Sigmoid colon (tissue), 4 donors: ENCODE measurements at regions not wholly inside any gene's neighbourhood (a gene's known extent, or its start where the extent isn't known, plus 50 kb on each side); places are given as distances from the start of the nearest gene placed in this dataset.

Source experiments
- CTCF ChIP-seq, 4 experiments: fragments of 450-650 bp in 3 of 4; fragments of 200-600 bp in 1 of 4; IDR thresholded peaks; one replicate each; pipeline ENCODE4 v1.5.1; 2016 to 2019; ENCODE audit warnings: antibody characterized with exemption in 4 of 4, mild to moderate bottlenecking in 3 of 4, moderate library complexity in 2 of 4
- EP300 ChIP-seq, 4 donors: sonication (generic); formaldehyde crosslinking; IDR thresholded peaks; one replicate each; pipeline ENCODE4 v1.6.1; 2017; ENCODE audit warnings: antibody characterized with exemption in 4 of 4
- POLR2A ChIP-seq, 2 donors: fragments of 450-650 bp; IDR thresholded peaks; one replicate each; pipeline ENCODE4 v1.6.1; 2016; ENCODE audit warnings: antibody characterized with exemption in 2 of 2, mild to moderate bottlenecking in 2 of 2, moderate library complexity in 2 of 2
- POLR2AphosphoS5 ChIP-seq, 4 donors: sonication (generic); formaldehyde crosslinking; IDR thresholded peaks; one replicate each; pipeline ENCODE4 v1.6.1; 2017; ENCODE audit warnings: antibody characterized with exemption in 4 of 4

GRCh38 chr21:36608897-36609225 lies 90.1 kb upstream of the SIM2 start:
- TF ChIP-seq CTCF (IDR thresholded peaks at IDR 0.05) (no peak), POLR2A (IDR thresholded peaks at IDR 0.05) (no peak), EP300 (IDR thresholded peaks at IDR 0.05) (no peak), POLR2AphosphoS5 (IDR thresholded peaks at IDR 0.05) (no peak)
